GM12865 (cell line): ENCODE measurements at regions not wholly inside any gene's neighbourhood (a gene's known extent, or its start where the extent isn't known, plus 50 kb on each side); places are given as distances from the start of the nearest gene placed in this dataset.

Experiments used
- DNase-seq: peaks from one replicate; pipeline ENCODE4 v3.0.0; 2010; ENCODE audit warnings: low read depth
- H3K4me3 ChIP-seq: 2 replicates; pipeline ENCODE4 v1.5.1; 2011; ENCODE audit warnings: mild to moderate bottlenecking, low read depth, low read length, control low read depth
- CTCF ChIP-seq: IDR thresholded peaks from 2 replicates; pipeline ENCODE4 v1.5.1; 2011; ENCODE audit warnings: low read length, control low read depth, low read depth, inconsistent platforms; ENCODE audit not compliant: insufficient read depth; ENCODE audit errors: missing control alignments

- no peak for DNase-seq
- no peak overlapping the region for H3K4me3 ChIP-seq
- TF ChIP-seq CTCF, result no peak
Observed at GRCh38 chr5:142500227-142500905, 175.5 kb upstream of the SPRY4 start.

- no peak for DNase-seq
- TF ChIP-seq CTCF, result no peak
- no peak overlapping the region for H3K4me3 ChIP-seq
Observed at GRCh38 chr5:142499591-142500226, 174.9 kb upstream of the SPRY4 start.

GRCh38 chr5:142498298-142498697, 173.5 kb upstream of the SPRY4 start:
- H3K4me3 ChIP-seq, result no peak overlapping the region
- TF ChIP-seq CTCF, result no peak
- DNase-seq, result no peak

GRCh38 chr5:142495531-142495930, 170.7 kb upstream of the SPRY4 start:
- H3K4me3 ChIP-seq, result no peak overlapping the region
- no peak for DNase-seq
- no peak for TF ChIP-seq CTCF

- TF ChIP-seq CTCF, result no peak
- DNase-seq, result no peak
- H3K4me3 ChIP-seq, result no peak overlapping the region
Observed at GRCh38 chr5:142493875-142494518, 169.2 kb upstream of the SPRY4 start.

GRCh38 chr5:142492781-142493281, 168.0 kb upstream of the SPRY4 start:
- no peak overlapping the region for H3K4me3 ChIP-seq
- TF ChIP-seq CTCF, result no peak
- DNase-seq, result no peak

GRCh38 chr5:142491679-142492078, 166.9 kb upstream of the SPRY4 start:
- DNase-seq, result no peak
- TF ChIP-seq CTCF, result no peak
- H3K4me3 ChIP-seq, result no peak overlapping the region
